Stimulated activated CD8-positive, alpha-beta memory T cell treated with anti-CD3 and anti-CD28 coated beads, Interleukin-7, amount 100 ng/mL, for 48 hours (primary cell): ENCODE measurements at regions not wholly inside any gene's neighbourhood (a gene's known extent, or its start where the extent isn't known, plus 50 kb on each side); places are given as distances from the start of the nearest gene placed in this dataset.

Experiments
- DNase-seq, 2 donors: peaks; one replicate each; pipeline ENCODE4 v3.0.0-alpha.2; 2020; ENCODE audit warnings: low read depth in 1 of 2; ENCODE audit errors: extremely low read depth in 1 of 2

DNA sequence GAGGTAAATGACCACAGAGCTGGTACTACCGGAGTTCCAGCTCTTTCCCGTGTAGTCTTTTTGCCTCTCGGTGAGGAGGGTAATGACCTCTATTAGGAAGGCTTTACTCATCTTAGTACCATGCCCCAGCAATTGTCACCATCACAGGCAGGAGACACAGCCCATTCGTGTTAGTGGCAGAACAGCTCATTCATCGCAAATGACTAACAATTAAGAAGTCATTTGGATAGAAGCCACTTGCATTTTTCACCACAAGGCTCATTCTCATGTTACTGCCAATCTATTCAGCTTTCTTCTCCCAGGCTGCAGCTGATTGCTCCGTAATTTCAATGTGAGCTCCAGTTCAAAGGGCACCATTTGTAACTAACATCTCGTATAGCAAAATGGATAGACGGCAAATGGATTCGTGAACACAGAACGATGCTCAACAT lies 718.8 kb upstream of the TMEM132C start:
- no peak for DNase-seq

DNA sequence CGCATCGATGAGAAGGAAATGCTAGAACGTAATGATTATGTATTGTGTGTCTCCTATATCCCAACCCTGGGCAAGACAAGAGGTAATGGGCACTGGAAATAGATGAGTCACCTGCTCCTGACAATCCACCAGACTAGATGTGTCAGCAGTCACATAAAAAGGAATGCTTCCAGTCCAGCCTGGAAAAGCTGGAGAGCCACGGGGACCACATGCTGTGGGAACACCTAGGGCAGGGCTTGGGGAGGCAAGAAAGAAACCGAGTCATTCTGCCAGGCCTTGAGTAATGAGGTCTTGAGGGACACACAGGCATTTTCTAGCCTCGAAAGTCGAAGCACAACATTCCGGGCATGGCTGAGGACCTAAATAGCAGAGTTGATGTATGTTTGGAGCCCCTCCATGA lies 716.7 kb upstream of the TMEM132C start:
- no peak for DNase-seq

DNA sequence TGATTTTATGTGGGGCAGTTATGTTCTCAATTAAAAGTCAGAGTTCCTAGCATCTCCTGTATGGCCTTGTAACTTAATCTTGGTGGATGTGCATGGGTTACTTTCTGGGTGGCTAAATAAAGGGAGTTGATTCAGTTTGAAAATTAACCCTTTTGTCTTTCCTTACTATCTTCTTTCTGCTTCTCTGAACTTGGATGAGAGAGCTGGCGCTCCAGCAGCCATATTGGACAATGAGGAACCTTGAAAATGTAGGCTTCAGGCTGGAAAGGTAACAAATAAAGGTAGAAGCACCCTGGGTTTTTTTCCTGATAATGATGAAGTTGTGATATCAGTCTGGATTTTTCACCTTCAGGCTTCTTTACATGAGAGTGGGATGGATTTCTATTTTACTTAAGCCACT lies 714.1 kb upstream of the TMEM132C start:
- DNase-seq, result no peak

DNA sequence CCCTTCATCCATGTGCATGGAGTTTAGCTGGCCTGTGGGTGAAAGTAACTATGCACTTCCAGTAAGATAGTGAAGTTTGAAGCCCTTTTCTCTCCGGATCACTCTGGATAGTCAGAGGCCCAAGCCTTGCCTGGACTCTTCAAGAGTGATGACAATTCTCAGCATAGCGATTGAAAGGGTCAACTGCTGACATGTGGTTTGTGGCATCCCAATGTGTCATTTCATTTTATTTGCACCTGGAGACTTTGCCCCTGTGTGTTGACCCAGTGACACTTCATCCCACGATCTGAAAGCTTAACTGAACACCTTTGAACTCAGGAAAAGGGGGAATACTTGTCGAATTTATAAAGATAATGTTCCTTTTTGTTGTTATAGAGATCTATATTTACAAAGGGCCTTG lies 711.9 kb upstream of the TMEM132C start:
- DNase-seq, result no peak

DNA sequence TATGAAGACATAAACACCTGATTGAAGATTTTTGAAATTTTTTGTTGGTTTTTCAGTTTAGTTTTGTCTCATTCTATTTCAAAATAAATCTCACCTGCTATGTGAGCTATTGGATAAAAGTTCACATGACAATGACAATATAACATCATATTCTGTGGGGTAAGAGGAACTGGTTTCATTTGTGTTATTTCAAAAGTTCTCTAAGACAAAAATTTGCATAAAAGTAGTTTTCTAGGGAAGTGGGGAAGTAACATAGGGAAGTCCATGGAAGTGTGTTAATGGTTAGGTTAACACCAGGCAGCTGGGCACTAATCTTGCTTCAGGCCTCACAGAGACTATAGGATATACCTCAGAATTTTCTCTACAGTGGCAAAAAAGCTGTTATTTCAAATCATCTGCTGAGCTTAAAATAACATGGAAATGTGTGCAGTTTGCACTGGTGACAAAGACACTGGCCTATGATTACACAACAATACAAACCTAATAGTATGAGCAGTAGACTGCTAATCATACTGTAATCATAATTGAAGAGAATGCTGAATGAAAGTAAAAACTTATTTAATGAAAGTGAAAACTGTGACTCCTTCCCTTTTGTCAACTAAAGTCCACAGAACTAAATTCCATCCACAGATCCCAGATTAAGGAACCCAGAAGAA lies 710.6 kb upstream of the TMEM132C start:
- no peak for DNase-seq

DNA sequence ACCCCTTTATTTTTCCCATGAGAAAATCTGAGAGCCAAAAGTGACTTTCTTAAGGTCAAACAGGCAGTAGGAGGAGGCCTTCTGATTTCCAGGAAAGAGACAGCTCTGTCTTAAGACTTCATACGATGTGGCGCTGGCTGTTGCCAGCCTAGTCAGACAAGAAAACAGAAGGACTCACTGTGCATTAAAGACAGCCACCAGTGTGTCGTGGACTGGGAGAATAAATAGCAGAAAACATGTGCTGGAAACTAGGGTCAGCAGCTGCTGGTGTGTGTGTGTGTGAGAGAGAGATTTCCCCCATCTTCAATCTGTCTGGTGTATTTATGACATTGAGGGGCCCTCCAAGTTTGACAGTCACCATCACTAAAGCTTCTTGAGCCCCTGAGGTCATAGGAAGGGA lies 708.6 kb upstream of the TMEM132C start:
- DNase-seq, result no peak

DNA sequence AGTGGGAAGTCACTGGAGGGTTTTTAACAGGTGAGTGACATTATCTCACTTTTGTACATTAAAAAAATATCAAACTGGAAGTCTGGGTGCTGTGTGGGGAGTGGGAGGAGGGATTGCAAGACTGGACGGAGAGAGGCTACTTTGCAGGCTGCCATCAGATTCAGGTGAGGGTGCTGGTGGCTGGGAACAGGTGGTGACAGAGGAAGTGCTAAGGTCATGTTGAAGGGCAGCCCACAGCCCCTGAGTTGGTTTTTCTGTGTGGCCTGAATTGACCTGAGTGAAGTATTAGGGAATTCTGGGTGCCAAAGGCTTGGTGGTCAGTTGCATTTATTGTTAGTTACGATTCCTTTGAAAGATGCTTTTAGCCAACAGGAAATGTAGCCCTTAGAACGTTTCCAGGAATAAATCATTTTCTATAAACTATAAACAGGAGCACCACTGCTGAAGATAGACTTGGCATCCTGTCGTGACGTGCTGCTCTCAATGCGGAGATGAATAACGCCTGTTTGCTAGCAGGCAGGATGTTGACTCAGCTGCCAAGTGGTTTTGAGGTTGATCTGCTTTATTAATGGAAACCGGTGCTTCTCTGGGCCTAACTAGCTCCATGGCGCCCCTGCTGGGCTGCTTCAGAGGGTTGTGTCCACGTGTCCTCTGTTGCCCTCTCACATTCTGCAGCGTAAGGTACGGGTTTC lies 707.5 kb upstream of the TMEM132C start:
- DNase-seq, result peak; percentile 36 to 68

DNA sequence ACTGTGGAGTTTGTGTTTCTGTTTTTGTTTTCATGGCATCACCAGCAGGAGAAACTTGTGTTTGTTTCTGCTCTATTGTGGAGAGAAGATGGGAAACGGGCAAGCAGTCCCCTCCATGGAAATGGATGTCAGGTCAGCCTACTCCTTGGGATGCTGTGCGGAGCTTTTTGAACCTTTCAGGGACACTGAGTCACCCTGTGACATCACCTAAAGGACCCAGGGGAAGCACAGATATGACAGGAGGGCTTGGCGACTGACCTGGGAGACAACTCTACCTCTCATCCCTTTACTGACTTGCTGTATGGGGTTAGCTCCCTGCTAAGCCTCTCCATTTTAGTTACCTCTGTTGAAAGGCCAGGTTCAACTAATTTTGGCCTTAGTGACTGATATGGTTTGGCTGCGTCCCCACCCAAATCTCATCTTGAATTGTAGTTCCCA lies 706.9 kb upstream of the TMEM132C start:
- no peak for DNase-seq

DNA sequence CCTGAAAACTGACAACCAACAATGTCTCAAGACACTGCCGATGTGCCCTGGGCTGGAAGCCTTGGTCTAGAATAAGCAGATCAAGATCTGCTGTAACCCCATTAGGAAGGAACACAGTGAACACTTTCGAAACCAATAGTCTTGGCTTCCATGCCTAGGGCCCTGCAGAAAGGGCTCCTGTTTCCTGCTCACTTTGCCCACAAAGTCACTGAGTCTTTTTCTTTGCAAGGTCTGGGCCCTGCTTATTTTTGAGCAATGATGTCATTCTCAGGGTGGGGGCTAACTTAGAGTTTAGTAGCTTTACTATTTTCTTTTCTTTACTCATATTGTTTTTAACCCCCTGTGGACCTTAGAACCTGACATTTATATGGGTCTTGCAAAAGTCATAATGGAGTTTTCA lies 704.2 kb upstream of the TMEM132C start:
- no peak for DNase-seq

DNA sequence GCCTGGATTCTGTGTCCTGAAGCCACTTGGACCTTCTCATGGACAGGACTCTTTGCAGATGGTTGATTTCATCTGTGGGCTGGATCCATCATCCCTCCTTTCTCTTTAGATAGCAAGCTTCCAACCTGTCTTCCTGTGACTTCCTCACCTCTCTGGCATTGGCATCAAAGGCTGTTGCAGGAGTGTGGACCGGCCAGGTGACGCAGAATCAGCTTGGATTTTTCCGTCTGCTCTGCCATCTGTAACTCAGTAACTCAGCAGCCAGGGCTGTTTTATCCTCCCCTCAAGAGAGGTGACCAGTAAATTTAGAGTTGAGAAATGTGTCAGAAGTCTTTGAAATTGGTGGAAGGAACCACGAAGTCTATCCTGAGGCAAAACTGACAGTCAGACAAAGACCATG lies 701.7 kb upstream of the TMEM132C start:
- no peak for DNase-seq

DNA sequence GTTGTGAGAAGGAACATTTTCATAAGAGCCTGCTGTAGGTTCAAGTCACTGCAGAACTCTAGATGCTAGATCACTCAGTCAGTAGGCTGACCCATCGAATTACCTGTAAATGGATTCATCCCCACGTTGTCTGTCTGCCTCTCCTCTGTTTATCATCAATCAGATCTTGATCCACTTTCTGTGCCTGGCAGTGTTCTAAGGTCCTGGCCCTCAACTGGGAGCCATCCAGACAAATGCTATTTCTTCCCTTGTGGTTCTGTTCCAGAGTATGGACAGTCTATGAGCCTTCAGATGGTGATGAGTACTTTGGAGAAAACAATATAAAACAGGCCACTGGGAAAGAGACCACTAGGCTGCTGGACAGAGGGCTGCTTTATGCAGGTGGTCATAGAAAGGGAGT lies 699.4 kb upstream of the TMEM132C start:
- DNase-seq, result no peak

DNA sequence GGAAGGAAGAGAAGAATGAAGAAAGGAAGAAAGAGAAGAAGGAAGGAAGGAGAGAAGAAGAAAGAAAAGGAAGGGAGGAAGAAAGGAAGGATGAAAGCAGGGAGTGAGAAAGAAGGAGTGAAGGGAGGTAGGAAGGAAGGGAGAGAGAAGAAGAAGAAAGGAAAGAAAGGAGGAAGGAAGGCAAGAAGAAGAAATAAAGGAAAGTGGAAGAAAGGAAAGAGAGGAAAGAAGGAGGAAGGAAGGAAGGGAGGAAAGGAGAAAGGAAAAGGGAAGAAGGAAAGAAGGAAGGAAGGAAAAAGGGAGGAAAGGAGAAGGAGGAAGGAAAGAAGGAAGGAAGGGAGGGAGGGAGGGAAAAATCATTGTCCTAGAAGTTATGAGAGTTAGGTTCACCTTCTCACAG lies 696.6 kb upstream of the TMEM132C start:
- no peak for DNase-seq

DNA sequence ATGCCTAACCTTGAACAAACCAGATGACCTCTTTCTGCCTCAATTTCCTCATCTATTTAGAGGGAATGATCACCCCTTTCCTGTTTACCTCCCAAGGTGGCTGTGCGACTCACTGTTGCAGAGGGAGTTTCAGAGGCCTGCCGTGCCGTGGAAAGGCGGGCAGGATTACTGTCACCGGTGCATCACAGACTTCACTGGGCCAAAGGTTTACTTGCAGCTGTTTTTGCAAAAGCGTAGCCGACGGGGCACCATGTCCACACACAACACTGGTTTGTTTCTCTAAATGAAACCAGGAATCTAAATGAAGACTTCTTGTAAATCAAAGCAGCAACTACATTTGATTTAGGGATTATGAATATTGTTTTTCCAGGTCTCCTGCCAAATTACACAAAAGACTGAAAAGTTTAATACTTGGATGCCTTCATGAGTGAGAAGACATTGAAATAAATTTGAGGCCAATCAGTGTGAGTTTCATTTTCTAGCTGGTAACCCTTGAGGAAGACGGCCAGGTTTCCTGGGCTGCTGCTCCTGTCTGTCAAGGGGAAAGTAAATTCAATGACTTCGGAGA lies 696.1 kb upstream of the TMEM132C start:
- no peak for DNase-seq

DNA sequence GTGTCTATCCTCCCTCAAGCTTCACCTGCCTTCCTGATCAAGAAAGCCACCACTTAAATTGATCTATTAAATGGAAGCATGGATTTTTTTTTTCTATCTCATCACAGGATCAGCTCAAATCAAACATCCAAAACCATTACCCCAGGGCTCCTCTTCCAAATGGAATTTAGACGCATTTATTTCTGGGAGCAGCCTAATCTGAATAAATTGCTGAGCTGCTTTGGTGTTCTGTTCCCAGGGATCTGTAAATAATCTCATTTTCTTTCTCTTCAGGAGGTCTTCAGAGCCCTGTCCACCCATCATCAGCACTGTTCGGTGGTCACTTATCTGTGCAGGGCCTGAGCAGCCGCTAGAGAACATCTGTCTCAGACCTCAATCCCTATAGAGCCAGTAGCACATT lies 695.4 kb upstream of the TMEM132C start:
- DNase-seq, result no peak

DNA sequence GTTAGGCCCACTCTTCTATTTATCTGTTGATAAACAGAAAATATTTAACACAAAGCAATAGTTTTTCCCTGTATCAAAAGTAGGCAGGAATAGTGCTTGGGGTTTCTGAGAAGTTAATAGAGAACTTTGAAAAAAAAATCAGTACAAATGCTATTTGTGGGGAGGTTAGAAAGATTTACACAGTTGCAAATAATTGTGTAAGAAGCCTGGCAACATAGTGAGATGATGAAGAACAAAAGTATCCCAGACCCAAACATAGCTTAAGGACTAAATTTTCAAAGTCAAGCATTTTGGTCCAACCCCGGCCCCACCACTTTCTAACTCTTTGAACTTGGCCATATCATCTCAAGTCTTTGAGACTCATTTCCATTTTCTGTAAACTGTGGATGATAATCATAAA lies 687.5 kb upstream of the TMEM132C start:
- DNase-seq, result no peak

DNA sequence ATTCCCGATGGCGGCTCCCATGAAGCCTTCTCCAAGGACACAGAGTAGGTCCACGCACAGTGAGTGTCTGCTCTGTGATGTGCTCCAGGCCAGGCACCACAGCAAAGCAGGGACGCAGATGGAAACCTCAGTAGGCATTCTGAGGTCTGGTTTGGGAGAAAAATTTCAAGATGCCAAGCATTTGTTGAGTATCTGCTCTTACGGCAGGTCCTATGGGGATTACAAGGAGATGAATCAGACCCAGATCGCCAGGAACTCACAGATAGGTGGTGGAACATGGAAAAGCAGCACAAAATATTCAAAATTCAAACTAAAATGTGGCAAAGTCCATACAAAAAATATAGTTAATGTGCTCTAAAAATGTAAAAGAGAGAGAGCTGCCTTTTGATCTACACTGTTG lies 684.9 kb upstream of the TMEM132C start:
- DNase-seq, result no peak

DNA sequence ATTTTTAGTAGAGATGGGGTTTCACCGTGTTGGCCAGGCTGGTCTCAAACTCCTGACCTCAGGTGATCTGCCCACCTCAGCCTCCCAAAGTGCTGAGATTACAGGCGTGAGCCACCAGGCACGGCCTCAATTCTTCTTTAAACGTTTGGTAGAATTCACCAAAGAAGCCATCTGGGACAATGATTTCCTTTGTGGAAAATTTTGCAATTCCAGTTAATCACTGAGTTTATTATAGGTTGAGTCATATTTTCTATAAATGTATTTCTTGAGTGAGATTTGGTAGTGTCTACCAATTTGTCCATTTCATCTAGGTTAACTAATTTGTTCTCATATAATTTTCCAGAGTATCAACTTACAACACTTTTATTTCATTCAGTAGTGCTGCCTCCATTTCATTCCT lies 683.9 kb upstream of the TMEM132C start:
- DNase-seq, result no peak

DNA sequence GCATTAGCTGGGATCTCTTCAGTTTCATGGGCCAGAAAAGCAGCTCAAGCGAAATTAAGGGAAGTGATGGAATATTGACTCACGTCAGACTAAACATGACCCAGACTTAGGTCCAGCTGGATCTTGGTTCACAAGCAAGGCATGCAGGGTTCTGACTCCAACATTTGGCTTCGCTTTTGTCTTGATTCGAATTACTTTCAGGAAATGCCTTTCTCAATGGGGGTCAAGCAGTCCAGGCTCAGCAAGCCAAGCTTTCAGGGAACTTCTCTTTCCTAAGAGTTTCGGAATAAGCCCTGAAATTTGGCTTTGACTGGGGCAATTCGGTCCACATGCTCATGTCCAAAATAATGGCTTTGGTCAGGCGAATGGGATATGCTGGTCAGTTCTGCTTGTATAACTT lies 678.7 kb upstream of the TMEM132C start:
- DNase-seq, result no peak

DNA sequence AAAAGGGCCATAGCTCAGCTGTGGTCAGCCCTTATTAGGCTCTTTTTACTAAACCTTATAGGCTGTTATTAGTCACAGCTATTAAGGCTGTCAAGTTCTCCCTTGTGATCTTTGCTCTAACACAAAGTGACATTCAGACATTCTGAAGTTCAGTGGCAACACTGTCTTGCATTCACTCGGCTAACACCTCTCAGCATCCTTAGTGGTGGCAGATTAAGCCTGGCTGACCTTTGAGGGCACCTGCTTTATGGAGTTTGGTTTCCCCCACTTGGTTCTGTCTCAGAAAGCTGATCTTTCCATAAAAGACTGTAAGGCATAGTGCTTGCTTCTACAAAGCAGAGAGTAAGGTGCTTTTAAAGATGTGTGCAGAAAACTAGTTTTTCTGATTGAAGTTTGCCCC lies 677.4 kb upstream of the TMEM132C start:
- DNase-seq, result no peak

DNA sequence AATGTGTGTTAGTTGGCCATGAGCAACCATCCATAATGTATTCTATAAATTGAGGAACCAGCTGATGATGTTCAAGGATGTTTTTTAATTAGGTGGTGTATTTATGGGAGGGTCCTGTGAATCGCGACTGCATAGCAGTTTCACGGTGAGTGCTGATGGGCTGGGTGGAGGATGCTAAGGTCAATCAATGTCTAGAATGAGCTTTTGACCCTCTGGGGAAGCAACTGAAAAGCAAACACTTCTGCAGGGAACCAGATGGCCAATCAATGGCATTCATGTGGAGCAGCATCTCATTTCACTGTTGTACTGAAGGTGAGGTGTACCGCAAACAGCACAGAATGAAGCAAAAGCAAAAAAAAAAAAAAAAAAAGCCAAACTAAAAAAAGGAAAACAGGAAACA lies 676.1 kb upstream of the TMEM132C start:
- DNase-seq, result no peak

DNA sequence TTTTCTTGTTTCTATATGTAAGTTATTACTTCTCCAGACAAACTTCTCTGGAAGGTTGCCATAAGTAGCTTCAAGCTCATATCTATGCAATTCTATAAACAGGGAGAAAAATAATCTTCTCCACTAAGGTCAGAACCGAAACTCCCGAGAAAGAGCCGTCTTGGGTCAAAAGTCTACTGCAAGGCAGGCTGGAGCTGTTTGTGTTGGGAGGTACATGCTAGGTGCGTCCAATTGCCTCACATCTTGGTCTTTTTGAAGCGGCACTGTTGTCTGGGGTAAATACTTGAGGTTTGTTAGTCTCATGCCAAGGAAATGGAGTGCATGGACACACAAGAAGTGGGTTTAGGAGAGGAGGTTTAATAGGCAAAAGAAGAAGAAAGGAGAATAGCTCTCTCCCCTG lies 674.7 kb upstream of the TMEM132C start:
- DNase-seq, result no peak

DNA sequence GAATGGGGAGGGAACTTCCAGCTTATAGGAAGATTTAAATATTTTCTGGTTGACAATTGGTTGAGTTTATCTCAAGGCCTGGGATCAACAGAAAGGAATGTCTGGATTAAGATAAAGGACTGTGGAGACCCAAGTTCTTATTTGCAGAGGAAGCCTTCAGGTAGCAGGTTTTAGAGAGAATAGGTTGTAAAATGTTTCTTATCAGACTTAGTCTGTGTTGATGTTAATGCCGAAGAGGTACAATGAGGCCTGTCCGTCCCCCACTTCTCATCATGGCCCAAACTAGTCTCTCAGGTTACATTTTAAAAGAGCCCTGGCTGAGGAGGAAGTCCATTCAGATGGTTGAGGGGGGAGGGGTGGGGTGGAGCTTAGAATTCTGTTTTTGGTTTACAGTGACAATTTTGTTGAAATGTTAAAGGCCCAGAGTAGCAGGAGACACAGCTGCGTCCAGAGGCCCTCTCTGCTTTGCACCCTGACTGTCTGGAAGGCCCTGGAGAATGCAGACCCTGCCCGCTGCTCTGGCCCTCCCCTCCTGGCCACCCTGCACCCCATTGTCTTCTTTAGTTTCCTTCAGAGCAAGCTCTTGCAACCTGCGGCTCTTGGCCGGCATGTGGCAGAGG lies 672.5 kb upstream of the TMEM132C start:
- no peak for DNase-seq
